K562 (cell line): ENCODE measurements at regions not wholly inside any gene's neighbourhood (a gene's known extent, or its start where the extent isn't known, plus 50 kb on each side); places are given as distances from the start of the nearest gene placed in this dataset.
A peak's percentile ranks its signal among the peaks of the same experiment; 100 is the strongest.

Experiments
- ATAC-seq: fragments of 200-7000 bp; cut with Tn5 transposase; 3 replicates; pipeline ENCODE4 v1.9.1; 2020; ENCODE audit warnings: moderate library complexity
- BruUV-seq: library from RNA; stranded (reverse); fragments of 400-500 nt; replicated peaks from 2 replicates; lab custom pipeline; 2021; lab: Mats Ljungman, UMichigan
- CTCF ChIA-PET: fragments of 300-600 bp; formaldehyde crosslinking; extraction: SDS; loops from one replicate; lab custom pipeline; 2021; ENCODE audit warnings: low intra/inter-chr PET ratio; lab: Yijun Ruan, JAX
- POLR2A ChIA-PET: fragments of 300-600, 350-650 bp; sonication (Branson Sonifier 250); formaldehyde crosslinking; extraction: SDS; loops from one replicate; lab custom pipeline; 2021; ENCODE audit warnings: antibody characterized with exemption, inconsistent platforms; lab: Yijun Ruan, JAX
- DNase-seq, 4 experiments: peaks; one replicate each; pipeline versions ENCODE4 v3.0.0 to v3.0.0-alpha.2; 2011 to 2018; ENCODE audit warnings: low spot score in 3 of 4, mixed read lengths in 3 of 4; ENCODE audit errors: extremely low read depth in 1 of 4
- FAIRE-seq: peaks from 2 replicates; lab custom pipeline; 2011; peaks lifted over from hg19 to GRCh38; lab: Jason Lieb, UNC
- H2AFZ ChIP-seq: 2 replicates; pipeline ENCODE4 v1.6.0; 2011; ENCODE audit warnings: low read depth, low read length, control low read depth, inconsistent platforms
- H3K27ac ChIP-seq: fragments of 200-600 bp; 3 replicates; pipeline ENCODE4 v1.8.0; 2011; ENCODE audit warnings: low read depth, mild to moderate bottlenecking, control low read depth, inconsistent platforms, low read length, moderate library complexity, mixed read lengths; ENCODE audit errors: extremely low read depth
- H3K27me3 ChIP-seq, 2 experiments: fragments of 300-600 bp in 1 of 2; 2 replicates in 1 of 2; 3 replicates in 1 of 2; pipeline versions ENCODE4 v1.6.0 to v1.8.0; 2011; ENCODE audit warnings: inconsistent platforms in 2 of 2, low read length in 2 of 2, mild to moderate bottlenecking in 1 of 2, mixed read lengths in 1 of 2, moderate library complexity in 1 of 2; ENCODE audit not compliant: control insufficient read depth in 2 of 2, insufficient read depth in 2 of 2
- H3K36me3 ChIP-seq: fragments of 300-600 bp; 3 replicates; pipeline ENCODE4 v1.8.0; 2011; ENCODE audit warnings: mild to moderate bottlenecking, low read length, inconsistent platforms; ENCODE audit not compliant: control insufficient read depth, insufficient read depth
- H3K4me1 ChIP-seq, 2 experiments: fragments of 200-600 bp in 1 of 2; replicated peaks in 1 of 2; 2 replicates in 1 of 2; 3 replicates in 1 of 2; pipeline versions ENCODE4 v1.5.1 to v1.8.0; 2011; ENCODE audit warnings: inconsistent platforms in 2 of 2, low read length in 2 of 2, mild to moderate bottlenecking in 1 of 2, mixed read lengths in 1 of 2, moderate library complexity in 1 of 2; ENCODE audit not compliant: control insufficient read depth in 2 of 2, insufficient read depth in 2 of 2
- H3K4me2 ChIP-seq: 2 replicates; pipeline ENCODE4 v1.6.1; 2011; ENCODE audit warnings: low read length, control low read depth, inconsistent platforms, mixed read lengths; ENCODE audit not compliant: insufficient read depth
- H3K4me3 ChIP-seq: fragments of 200-600 bp; sonication (generic), shearing (Covaris generic); 2 replicates; pipeline ENCODE4 v1.5.1; 2016; ENCODE audit warnings: control low read depth, inconsistent platforms
- H3K79me2 ChIP-seq: fragments of 200-600 bp; 3 replicates; pipeline ENCODE4 v1.8.0; 2011; ENCODE audit warnings: low read length, inconsistent platforms; ENCODE audit not compliant: control insufficient read depth, insufficient read depth
- H3K9ac ChIP-seq, 2 experiments: 2 replicates each; pipeline versions ENCODE4 v1.6.0 to v1.6.1; 2011; ENCODE audit warnings: low read depth in 2 of 2, low read length in 2 of 2, control low read depth in 1 of 2, inconsistent platforms in 1 of 2, mild to moderate bottlenecking in 1 of 2, mixed read lengths in 1 of 2; ENCODE audit not compliant: insufficient read depth in 1 of 2
- H3K9me1 ChIP-seq: one replicate; pipeline ENCODE4 v1.6.0; 2011; ENCODE audit warnings: inconsistent platforms, mild to moderate bottlenecking, low read length, moderate library complexity; ENCODE audit not compliant: control insufficient read depth, insufficient read depth
- H3K9me3 ChIP-seq: replicated peaks from 2 replicates; pipeline ENCODE4 v1.5.1; 2011; ENCODE audit warnings: low read depth, low read length, inconsistent platforms; ENCODE audit not compliant: control insufficient read depth, insufficient read depth
- H4K20me1 ChIP-seq: replicated peaks from 2 replicates; pipeline ENCODE4 v1.6.1; 2011; ENCODE audit warnings: low read length, inconsistent platforms, mixed read lengths; ENCODE audit not compliant: control insufficient read depth, insufficient read depth
- CTCF ChIP-seq, 3 experiments: IDR thresholded peaks in 2 of 3; conservative IDR thresholded peaks in 1 of 3; 2 replicates each; pipeline ENCODE4 v1.5.1; 2011 to 2012; ENCODE audit warnings: low read length in 3 of 3, mild to moderate bottlenecking in 3 of 3, control low read depth in 2 of 3, improper control_type of control experiment in 1 of 3, inconsistent platforms in 1 of 3, low read depth in 1 of 3, mixed read lengths in 1 of 3, moderate library complexity in 1 of 3; ENCODE audit not compliant: insufficient read depth in 2 of 3
- RAD21 ChIP-seq, 2 experiments: fragments of 250-450 bp in 1 of 2; fragments of 450-650 bp in 1 of 2; sonication (Bioruptor Pico) in 1 of 2; formaldehyde crosslinking in 1 of 2; IDR thresholded peaks in 1 of 2; conservative IDR thresholded peaks in 1 of 2; 2 replicates each; pipeline versions ENCODE4 v1.4.0 to v1.8.0; 2020 to 2022; ENCODE audit warnings: mild to moderate bottlenecking in 2 of 2, moderate library complexity in 1 of 2
- SNIP1 ChIP-seq: fragments of 450-650 bp; IDR thresholded peaks from 2 replicates; pipeline ENCODE4 v1.7.1; 2017; ENCODE audit warnings: low read depth, mild to moderate bottlenecking
- ZNF324 ChIP-seq: fragments of 250-450 bp; sonication (Bioruptor Pico); IDR thresholded peaks from 2 replicates; pipeline ENCODE4 v1.4.0; 2020; ENCODE audit warnings: mild to moderate bottlenecking
- WGBS: fragments of 100-300 bp; shearing (Covaris generic); methylation state at CpG from one replicate; pipeline ENCODE4 v1.1.6; 2016; ENCODE audit warnings: low coverage, mixed read lengths; ENCODE audit not compliant: insufficient coverage; ENCODE audit errors: missing lambda C conversion rate; 5-methylcytosine and 5-hydroxymethylcytosine counted together
- in situ Hi-C: fragments of 300-500 bp; cut with MboI; formaldehyde crosslinking; loops from 4 replicates; pipeline ENCODE4 v1.15.0; 2018; ENCODE audit warnings: inconsistent platforms, mixed read lengths
- intact Hi-C: fragments of 100-400 bp; cut with micrococcal nuclease; formaldehyde crosslinking; loops from 2 replicates; pipeline ENCODE4 v1.14.2; 2022

- Histone ChIP-seq H3K79me2 (no peaks in the 10 kb centered on the region), H3K27ac (no peak overlapping the region), H3K27me3 (peaks cover 0 to 4% of the 10 kb centered on the region in 2 experiments; a peak in 1 of 5 replicates), H3K9me1 (no peaks in the 10 kb centered on the region), H3K4me3 (no peak overlapping the region), H3K9ac (no peak overlapping the region), H3K36me3 (no peaks in the 10 kb centered on the region), H3K4me2 (no peak overlapping the region), H4K20me1 (0 out of 2 replicates have a peak, but pooled peaks cover 9% of the 10 kb centered on the region), H3K4me1 (no peaks in the 10 kb centered on the region), H3K9me3 (no peaks in the 10 kb centered on the region), H2AFZ (no peak overlapping the region)
- in situ Hi-C loops, result no loop called here
- no peak for FAIRE-seq
- no TSS peak for BruUV-seq
- ATAC-seq, result no peak
- ChIA-PET POLR2A (no interaction called here), CTCF (no interaction called here)
- no peak for DNase-seq
- intact Hi-C loops, result no loop called here
- 0% methylated on average over 8 of the region's 8 CpGs for WGBS
- no peak for TF ChIP-seq SNIP1
- TF ChIP-seq CTCF (IDR thresholded peaks at IDR 0.05 in 2 of 3, conservative IDR thresholded peaks at IDR 0.05 in 1 of 3; ENCODE audit: insufficient read depth in 2 of 3, low read depth in 1 of 3, low read length in 3 of 3), result peak in 1 of 3 experiments; percentile 23; a peak in 2 of 6 replicates
- TF ChIP-seq ZNF324 (CRISPR knock-in tag), result no peak
- peak in 1 of 2 experiments; percentile 28; a peak in 1 of 4 replicates for TF ChIP-seq RAD21 (CRISPR knock-in tag; conservative IDR thresholded peaks at IDR 0.05 in 1 of 2, IDR thresholded peaks at IDR 0.05 in 1 of 2)
Observed at GRCh38 chr12:5096241-5096924, 52.7 kb downstream of the KCNA5 start.
